NCI-H2029 (cell line): ENCODE measurements at regions not wholly inside any gene's neighbourhood (a gene's known extent, or its start where the extent isn't known, plus 50 kb on each side); places are given as distances from the start of the nearest gene placed in this dataset.

Source experiments
- DNase-seq: peaks from one replicate; lab custom pipeline; 2025; lab: John Stamatoyannopoulos, UW

DNA sequence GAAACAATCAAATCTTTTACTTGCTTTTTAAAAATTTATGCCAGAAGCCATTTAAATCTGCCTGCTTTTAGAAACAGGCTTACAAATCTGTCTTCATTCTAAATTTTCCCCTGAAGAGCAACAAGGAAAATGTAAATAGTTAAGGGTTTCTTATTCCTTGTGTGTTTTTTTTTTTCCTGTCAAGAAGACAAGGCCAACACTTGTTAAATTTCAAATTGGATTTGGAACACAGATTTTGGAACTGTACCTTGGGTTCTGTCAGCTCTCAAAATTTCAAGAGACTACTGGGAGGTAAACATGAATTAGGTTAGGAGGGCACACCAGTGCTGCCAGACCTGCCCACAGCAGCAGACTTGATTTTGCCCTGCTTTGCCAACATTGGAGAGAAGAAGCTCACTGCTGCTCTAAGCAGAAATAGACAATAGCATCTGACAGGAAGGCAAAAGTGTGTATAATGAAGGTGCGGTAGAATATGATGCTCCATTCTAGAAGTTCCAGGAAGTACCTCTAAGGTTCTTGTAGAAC, 121.7 kb downstream of the NHLRC3 start:
- DNase-seq = no peak

GRCh38 chr13:39167018-39167417, 128.8 kb downstream of the NHLRC3 start:
- no peak for DNase-seq

DNA sequence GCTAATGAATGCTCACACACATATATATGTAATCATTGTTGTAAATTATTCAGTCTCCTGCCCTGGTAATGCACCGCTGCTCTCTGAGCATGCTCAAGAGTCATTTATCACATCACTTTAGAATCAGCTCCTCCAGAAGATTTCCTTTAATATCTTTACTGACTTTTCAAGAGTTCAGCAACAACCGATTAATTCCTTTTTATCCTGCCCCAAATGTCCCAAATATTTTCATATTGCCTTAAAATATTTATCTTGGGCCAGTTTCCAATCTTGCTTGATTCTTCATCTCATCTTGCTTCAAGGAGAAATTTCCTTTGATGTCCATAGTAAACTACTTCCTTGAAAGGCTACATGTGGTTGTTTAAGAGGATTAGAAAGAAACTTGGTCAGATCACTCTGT, 132.5 kb downstream of the NHLRC3 start:
- no peak for DNase-seq

GRCh38 chr13:39185326-39185725, 147.1 kb downstream of the NHLRC3 start:
- no peak for DNase-seq

DNA sequence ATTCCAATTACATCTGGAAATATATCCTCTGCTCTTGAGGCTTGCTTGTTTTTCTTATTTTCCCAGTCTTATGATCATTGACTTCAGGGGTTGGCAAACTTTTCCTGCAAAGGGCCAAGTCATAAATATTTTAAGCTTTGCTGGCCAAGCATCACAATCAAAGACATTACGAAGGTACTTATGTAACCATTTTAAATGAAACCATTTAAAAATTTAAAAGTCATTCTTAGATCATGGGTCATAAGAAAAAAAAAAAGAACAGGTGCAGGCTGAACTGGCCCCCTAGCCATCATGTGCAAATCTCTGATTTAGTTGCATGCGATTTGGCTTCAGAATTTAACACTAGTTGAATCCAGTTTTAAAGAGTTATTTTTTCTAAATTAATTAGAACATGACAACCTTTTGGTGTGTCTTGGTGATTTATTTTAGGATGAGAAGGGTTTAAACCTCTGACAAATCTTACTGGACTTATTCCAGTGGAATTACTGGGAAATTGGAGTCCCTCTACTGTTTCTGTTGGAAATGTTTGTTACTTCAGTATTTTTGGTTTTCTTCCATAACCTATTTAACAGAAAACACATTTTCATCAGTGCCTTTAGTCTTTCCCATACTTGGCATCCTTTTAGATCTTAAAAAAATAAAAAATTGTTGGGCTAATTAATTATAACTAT, 148.1 kb downstream of the NHLRC3 start:
- DNase-seq = no peak

- no peak for DNase-seq
Observed at GRCh38 chr13:39189778-39190177, 151.5 kb downstream of the NHLRC3 start.

- no peak for DNase-seq
Observed at GRCh38 chr13:39196965-39197646, 158.8 kb downstream of the NHLRC3 start.

DNA sequence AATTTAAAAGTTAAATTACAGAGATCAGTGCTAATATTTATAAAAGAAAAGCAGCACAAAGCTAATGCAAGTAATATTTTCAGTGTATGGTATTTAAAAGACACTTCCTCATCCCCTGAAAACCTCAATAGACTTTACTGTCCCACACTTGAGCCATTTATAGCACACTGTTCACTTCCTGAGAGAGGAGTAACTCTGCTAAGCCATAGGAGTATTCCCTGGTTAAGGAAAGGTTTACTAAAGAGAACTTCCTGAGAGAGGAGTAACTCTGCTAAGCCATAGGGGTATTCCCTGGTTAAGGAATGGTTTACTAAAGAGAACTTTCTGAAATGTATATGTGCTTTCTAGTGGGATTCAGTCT, 159.4 kb downstream of the NHLRC3 start:
- DNase-seq = no peak

DNA sequence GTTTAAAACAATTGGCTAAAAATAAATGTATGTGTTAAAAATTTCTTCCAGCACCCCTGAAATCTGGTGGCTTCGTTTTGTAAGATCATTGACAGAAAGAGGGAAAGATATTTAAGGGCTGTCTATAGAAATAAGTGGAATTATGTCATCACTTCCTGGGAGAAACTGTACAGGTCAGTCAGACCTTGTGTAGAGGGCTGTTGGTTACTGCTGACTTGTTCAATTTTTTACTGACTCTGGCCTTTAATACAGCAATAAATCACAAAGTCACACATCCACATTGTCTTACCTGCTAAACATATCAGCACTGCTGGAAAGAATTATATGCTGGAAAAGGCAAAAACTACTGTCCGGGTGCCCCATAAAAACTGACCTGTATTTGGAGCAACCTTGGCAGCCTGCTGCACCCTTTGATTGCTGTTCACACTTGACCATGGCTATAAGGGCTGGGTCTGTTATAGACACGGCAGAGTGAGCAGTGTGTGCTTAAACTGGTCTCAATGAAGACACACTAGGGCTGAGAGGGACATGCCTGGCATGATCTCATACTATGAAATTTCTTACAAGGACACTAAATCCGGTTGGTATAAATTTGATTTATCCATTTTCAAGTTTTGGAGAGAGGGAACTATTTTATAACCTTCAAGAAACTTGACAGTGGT, 162.1 kb downstream of the NHLRC3 start:
- DNase-seq = no peak

GRCh38 chr13:39201180-39201579, 162.9 kb downstream of the NHLRC3 start:
- DNase-seq = no peak

DNA sequence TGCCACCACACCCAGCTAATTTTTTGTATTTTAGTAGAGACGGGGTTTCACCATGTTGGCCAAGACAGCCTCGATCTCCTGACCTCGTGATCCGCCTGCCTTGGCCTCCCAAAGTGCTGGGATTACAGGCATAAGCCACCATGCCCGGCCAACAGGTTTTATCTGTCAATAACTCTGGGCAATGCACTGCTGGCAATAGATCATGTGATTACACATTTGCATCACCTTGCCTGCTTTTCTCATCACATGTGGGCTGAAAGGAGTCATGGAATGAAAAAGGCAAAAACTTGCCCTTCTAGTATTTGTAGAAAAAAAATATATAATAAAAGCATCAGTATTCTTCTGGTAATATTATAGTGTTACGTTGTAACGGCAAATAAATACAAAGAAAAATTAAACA, 164.5 kb downstream of the NHLRC3 start:
- no peak for DNase-seq

DNA sequence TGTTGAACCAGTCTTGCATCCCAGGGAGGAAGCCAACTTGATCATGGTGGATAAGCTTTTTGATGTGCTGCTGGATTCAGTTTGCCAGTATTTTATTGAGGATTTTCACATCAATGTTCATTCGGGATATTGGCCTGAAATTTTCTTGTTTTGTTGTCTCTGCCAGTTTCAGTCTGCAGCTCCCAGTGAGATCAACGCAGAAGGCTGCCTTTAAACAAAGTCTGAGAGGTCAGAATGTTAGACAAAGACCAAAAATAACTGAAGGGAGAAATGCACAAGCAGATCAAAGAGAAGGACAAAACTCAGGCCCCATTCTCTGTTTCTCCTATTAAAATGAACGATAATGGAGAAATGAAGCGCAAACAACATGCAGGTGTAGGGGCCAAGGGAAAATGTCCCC, 170.4 kb downstream of the NHLRC3 start:
- DNase-seq = no peak

- DNase-seq = no peak
Observed at GRCh38 chr13:39209731-39210531, 171.7 kb downstream of the NHLRC3 start.

- DNase-seq = no peak
Observed at GRCh38 chr13:39210961-39211534, 172.8 kb downstream of the NHLRC3 start.

DNA sequence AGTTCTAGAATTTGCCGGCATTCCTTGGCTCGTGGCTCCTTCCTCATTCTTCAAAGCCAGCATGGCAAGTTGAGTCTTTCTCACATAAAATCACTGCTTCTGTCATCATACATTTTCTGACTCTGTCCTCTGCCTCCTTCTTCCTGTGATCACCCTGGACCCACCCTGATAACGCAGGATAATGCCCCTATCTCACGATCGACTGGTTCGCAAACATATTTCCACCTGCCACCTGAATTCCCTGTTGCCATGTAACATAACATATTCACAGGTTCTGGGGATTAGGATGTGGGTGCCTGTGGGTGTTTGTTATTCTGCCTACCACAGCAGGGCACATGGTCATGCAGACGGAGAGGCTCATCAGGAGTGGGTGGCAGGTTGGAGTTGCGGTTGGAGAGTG, 177.7 kb downstream of the NHLRC3 start:
- DNase-seq = no peak

DNA sequence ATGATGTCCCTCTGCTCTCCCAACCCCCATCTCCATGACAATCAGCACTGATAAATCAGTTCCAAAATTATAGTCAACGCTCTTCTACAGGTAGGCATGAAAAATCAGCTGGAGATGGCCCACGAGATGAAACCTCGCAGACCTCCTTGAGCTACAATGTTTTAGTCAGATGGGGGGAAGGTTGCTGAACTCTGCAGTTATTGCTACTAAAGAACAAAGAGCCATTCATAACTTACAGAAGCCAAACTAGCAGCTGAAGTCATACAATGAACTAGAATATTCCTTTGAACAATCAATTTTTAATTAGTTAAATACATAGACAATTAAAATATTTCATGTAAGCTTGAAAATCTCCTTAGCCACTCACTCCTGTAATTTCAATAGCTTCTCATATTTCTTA, 179.2 kb downstream of the NHLRC3 start:
- no peak for DNase-seq

DNA sequence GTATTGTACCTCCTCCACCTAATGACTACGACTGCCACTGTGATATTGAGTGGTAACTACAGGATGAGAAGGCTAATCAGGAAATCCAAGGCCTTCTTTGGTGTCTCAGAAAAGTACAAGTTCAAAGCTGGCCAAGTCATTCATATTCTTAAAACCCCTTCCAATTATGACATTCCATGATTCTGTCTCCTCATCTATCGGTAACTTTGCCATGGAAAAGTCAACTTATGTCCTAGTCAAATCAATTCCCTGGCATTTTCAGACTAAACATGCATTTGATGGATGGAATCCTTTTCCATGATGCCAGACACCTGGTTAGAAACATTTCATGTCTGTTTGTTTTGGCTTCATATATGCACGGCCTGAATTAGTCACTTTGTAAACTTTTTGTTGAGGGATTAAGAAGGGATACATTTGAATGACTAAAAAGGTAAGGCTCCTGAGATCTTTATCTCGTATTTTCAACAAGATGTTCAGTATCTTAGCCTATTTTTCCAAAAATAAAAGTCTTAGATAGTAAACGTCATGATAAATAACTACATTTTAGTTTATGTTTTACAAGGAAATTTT, 186.5 kb downstream of the NHLRC3 start:
- DNase-seq = no peak

DNA sequence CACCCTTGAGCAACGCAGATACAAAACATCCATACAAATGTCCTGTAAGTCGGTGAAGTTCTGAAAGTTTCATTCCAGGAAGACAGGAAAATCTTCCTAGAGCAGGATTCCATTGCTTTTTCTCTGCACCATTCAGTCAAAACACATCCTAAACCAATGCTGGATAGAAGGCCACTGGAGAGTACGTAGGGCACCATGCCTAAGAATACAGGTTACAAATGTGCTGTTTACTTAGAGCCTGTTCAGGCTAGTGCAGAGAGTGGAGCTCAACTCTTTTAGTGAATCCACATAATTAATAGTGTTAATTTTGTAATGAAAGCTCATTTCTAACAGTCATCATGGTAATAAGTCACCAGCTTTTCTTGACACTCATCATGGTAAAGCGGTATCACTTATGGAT, 187.6 kb downstream of the NHLRC3 start:
- no peak for DNase-seq

GRCh38 chr13:39226359-39226758, 188.1 kb downstream of the NHLRC3 start:
- DNase-seq = no peak

DNA sequence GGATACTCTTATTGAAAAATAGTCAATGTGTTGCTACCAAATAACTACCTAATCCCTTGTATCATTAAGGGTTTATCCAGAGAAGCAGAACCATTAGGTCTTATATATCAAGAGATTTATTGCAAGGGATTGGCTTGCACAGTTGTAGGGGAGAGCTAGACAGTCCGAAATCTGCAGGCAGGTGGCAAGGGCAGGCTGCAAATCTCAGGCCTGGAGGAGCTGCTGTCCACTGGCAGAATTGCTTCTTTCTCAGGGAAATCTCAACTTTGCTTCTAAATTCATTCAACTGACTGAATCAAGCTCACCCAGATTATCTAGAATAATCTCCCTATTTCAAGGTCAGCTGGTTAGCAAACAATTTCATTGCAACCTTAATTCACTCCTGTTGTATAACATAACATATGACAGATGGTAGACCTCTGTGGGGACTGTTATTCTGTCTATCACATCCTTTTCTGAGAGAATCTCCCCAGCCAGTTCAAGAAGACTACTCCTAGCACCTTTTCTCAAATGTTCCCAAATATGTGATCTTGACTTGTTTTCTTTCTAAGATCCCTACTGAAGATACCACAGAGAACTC, 194.2 kb downstream of the NHLRC3 start:
- DNase-seq = no peak

DNA sequence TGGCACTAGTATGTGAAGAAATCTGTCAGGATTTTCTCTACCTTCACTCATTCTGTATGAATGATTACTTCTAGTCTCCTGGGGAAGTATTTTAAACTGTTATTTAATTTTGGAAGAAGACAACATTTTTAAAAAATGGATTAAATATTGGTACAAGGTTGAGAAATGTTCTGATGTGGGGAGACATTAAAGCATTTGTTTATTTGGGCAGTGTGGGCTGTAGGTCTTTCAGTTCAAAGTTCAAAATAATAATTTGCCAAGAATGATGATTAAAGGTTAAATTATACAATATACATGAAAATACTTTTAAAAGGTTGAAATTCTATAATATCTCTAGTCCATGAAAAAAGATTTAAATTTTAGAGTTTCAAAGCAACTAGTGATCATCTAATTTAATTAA, 194.7 kb downstream of the NHLRC3 start:
- DNase-seq = no peak
